BE2C (cell line): ENCODE measurements at regions not wholly inside any gene's neighbourhood (a gene's known extent, or its start where the extent isn't known, plus 50 kb on each side); places are given as distances from the start of the nearest gene placed in this dataset.

Experiments
- DNase-seq: peaks from one replicate; pipeline ENCODE4 v3.0.0-alpha.2; 2020
- H3K27me3 ChIP-seq: fragments of 250-450 bp; sonication (Bioruptor Pico); 2 replicates; pipeline ENCODE4 v1.5.1; 2020; ENCODE audit warnings: mild to moderate bottlenecking
- H3K36me3 ChIP-seq: fragments of 250-450 bp; sonication (Bioruptor Pico); 2 replicates; pipeline ENCODE4 v1.5.1; 2020; ENCODE audit warnings: mild to moderate bottlenecking
- H3K4me1 ChIP-seq: fragments of 250-450 bp; sonication (Bioruptor Pico); 2 replicates; pipeline ENCODE4 v1.5.1; 2020
- H3K4me3 ChIP-seq: 2 replicates; pipeline ENCODE4 v1.5.1; 2011; ENCODE audit warnings: low read depth, low read length
- H3K9me3 ChIP-seq: fragments of 250-450 bp; sonication (Bioruptor Pico); 2 replicates; pipeline ENCODE4 v1.5.1; 2020
- CTCF ChIP-seq: IDR thresholded peaks from 2 replicates; pipeline ENCODE4 v1.5.1; 2012; ENCODE audit warnings: mild to moderate bottlenecking, low read depth, low read length

GRCh38 chr7:132709971-132710567, 133.8 kb upstream of the PLXNA4 start:
- H3K4me1 ChIP-seq = no peaks in the 10 kb centered on the region
- DNase-seq = peak; percentile 52
- no peaks in the 10 kb centered on the region for H3K36me3 ChIP-seq
- no peaks in the 10 kb centered on the region for H3K9me3 ChIP-seq
- peak; percentile 68 for TF ChIP-seq CTCF
- H3K27me3 ChIP-seq = no peaks in the 10 kb centered on the region
- no peak overlapping the region for H3K4me3 ChIP-seq

GRCh38 chr7:132708470-132708869, 132.2 kb upstream of the PLXNA4 start:
- Histone ChIP-seq H3K4me1 (no peaks in the 10 kb centered on the region), H3K4me3 (no peak overlapping the region), H3K36me3 (no peaks in the 10 kb centered on the region), H3K9me3 (no peaks in the 10 kb centered on the region), H3K27me3 (no peaks in the 10 kb centered on the region)
- no peak for DNase-seq
- no peak for TF ChIP-seq CTCF

- no peaks in the 10 kb centered on the region for H3K4me1 ChIP-seq
- no peaks in the 10 kb centered on the region for H3K9me3 ChIP-seq
- no peak for DNase-seq
- no peaks in the 10 kb centered on the region for H3K27me3 ChIP-seq
- H3K36me3 ChIP-seq = no peaks in the 10 kb centered on the region
- TF ChIP-seq CTCF = no peak
- no peak overlapping the region for H3K4me3 ChIP-seq
These were observed 128.9 kb upstream of the PLXNA4 start for GRCh38 chr7:132705146-132705545.

- no peak; the same call in 1 of the 2 replicates for TF ChIP-seq CTCF
- no peak for DNase-seq
- no peak overlapping the region for H3K4me3 ChIP-seq
- H3K36me3 ChIP-seq = no peaks in the 10 kb centered on the region
- no peaks in the 10 kb centered on the region for H3K9me3 ChIP-seq
- no peaks in the 10 kb centered on the region for H3K27me3 ChIP-seq
- H3K4me1 ChIP-seq = no peaks in the 10 kb centered on the region
These were observed 127.5 kb upstream of the PLXNA4 start for GRCh38 chr7:132703742-132704141.

- TF ChIP-seq CTCF = no peak
- H3K36me3 ChIP-seq = no peaks in the 10 kb centered on the region
- no peaks in the 10 kb centered on the region for H3K9me3 ChIP-seq
- H3K27me3 ChIP-seq = no peaks in the 10 kb centered on the region
- H3K4me1 ChIP-seq = no peaks in the 10 kb centered on the region
- no peak for DNase-seq
- H3K4me3 ChIP-seq = no peak overlapping the region
These were observed 120.7 kb upstream of the PLXNA4 start for GRCh38 chr7:132697003-132697402.

- Histone ChIP-seq H3K36me3 (no peaks in the 10 kb centered on the region), H3K27me3 (no peaks in the 10 kb centered on the region), H3K4me1 (no peaks in the 10 kb centered on the region), H3K4me3 (no peak overlapping the region), H3K9me3 (no peaks in the 10 kb centered on the region)
- DNase-seq = no peak
- no peak for TF ChIP-seq CTCF
These were observed 120.1 kb upstream of the PLXNA4 start for GRCh38 chr7:132696332-132696731.
